Mesenchymal stem cell (in vitro differentiated cells and primary cell): ENCODE measurements at regions not wholly inside any gene's neighbourhood (a gene's known extent, or its start where the extent isn't known, plus 50 kb on each side); places are given as distances from the start of the nearest gene placed in this dataset.

Experiments used
- DNase-seq: peaks from one replicate; pipeline ENCODE4 v3.0.0-alpha.2; 2013
- H2AFZ ChIP-seq: one replicate; pipeline ENCODE4 v1.6.1; 2013; ENCODE audit warnings: low read depth, mild to moderate bottlenecking, control low read depth, inconsistent platforms, low read length, moderate library complexity
- H2AK5ac ChIP-seq: 2 replicates; pipeline ENCODE4 v1.6.1; 2013; ENCODE audit warnings: low read length, moderate library complexity, mild to moderate bottlenecking, inconsistent platforms; ENCODE audit not compliant: severe bottlenecking
- H2BK120ac ChIP-seq: one replicate; pipeline ENCODE4 v1.6.1; 2013; ENCODE audit warnings: low read depth, mild to moderate bottlenecking, inconsistent platforms, low read length, moderate library complexity
- H2BK12ac ChIP-seq, 2 experiments: one replicate each; pipeline ENCODE4 v1.6.1; 2013; ENCODE audit warnings: inconsistent platforms in 2 of 2, low read length in 2 of 2, mild to moderate bottlenecking in 2 of 2, moderate library complexity in 2 of 2, control low read depth in 1 of 2
- H2BK15ac ChIP-seq: one replicate; pipeline ENCODE4 v1.6.1; 2013; ENCODE audit warnings: mild to moderate bottlenecking, low read depth, inconsistent platforms; ENCODE audit not compliant: poor library complexity, severe bottlenecking
- H2BK5ac ChIP-seq: 2 replicates; pipeline ENCODE4 v1.6.1; 2013; ENCODE audit warnings: low read depth, mild to moderate bottlenecking, low read length, control low read depth, inconsistent platforms; ENCODE audit not compliant: poor library complexity, severe bottlenecking
- H3K14ac ChIP-seq, 2 experiments: one replicate each; pipeline ENCODE4 v1.6.1; 2013; ENCODE audit warnings: inconsistent platforms in 2 of 2, low read length in 2 of 2, control low read depth in 1 of 2, mild to moderate bottlenecking in 1 of 2, moderate library complexity in 1 of 2
- H3K18ac ChIP-seq, 2 experiments: one replicate each; pipeline ENCODE4 v1.6.1; 2013; ENCODE audit warnings: inconsistent platforms in 2 of 2, low read length in 2 of 2, control low read depth in 1 of 2, low read depth in 1 of 2, mild to moderate bottlenecking in 1 of 2
- H3K23ac ChIP-seq, 2 experiments: one replicate each; pipeline ENCODE4 v1.6.1; 2013; ENCODE audit warnings: inconsistent platforms in 2 of 2, low read length in 2 of 2, mild to moderate bottlenecking in 2 of 2, moderate library complexity in 2 of 2, control low read depth in 1 of 2
- H3K27ac ChIP-seq: 2 replicates; pipeline ENCODE4 v1.5.1; 2013; ENCODE audit warnings: mild to moderate bottlenecking, moderate library complexity, low read length, control low read depth, inconsistent platforms; ENCODE audit not compliant: poor library complexity, severe bottlenecking
- H3K27me3 ChIP-seq, 2 experiments: 2 replicates each; pipeline versions ENCODE4 v1.6.1 to v1.7.0; 2013; ENCODE audit warnings: low read length in 2 of 2, mild to moderate bottlenecking in 2 of 2, moderate library complexity in 2 of 2, control low read depth in 1 of 2, inconsistent platforms in 1 of 2; ENCODE audit not compliant: control insufficient read depth in 1 of 2, insufficient read depth in 1 of 2
- H3K36me3 ChIP-seq, 2 experiments: 2 replicates each; pipeline versions ENCODE4 v1.6.1 to v1.7.0; 2013; ENCODE audit warnings: low read length in 2 of 2, control low read depth in 1 of 2, inconsistent platforms in 1 of 2, low read depth in 1 of 2, mild to moderate bottlenecking in 1 of 2; ENCODE audit not compliant: insufficient read depth in 2 of 2, control insufficient read depth in 1 of 2
- H3K4ac ChIP-seq, 2 experiments: one replicate each; pipeline ENCODE4 v1.6.1; 2013; ENCODE audit warnings: inconsistent platforms in 2 of 2, low read length in 2 of 2, mild to moderate bottlenecking in 2 of 2, moderate library complexity in 2 of 2, control low read depth in 1 of 2, low read depth in 1 of 2
- H3K4me1 ChIP-seq: 2 replicates; pipeline ENCODE4 v1.6.1; 2013; ENCODE audit warnings: low read depth, low read length, control low read depth; ENCODE audit not compliant: control insufficient read depth, insufficient read depth
- H3K4me2 ChIP-seq: 2 replicates; pipeline ENCODE4 v1.6.1; 2013; ENCODE audit warnings: low read length, mild to moderate bottlenecking, inconsistent platforms; ENCODE audit not compliant: poor library complexity, severe bottlenecking
- H3K4me3 ChIP-seq, 2 experiments: 2 replicates each; pipeline versions ENCODE4 v1.5.1 to v1.7.0; 2013; ENCODE audit warnings: low read length in 2 of 2, mild to moderate bottlenecking in 2 of 2, control low read depth in 1 of 2, low read depth in 1 of 2; ENCODE audit not compliant: insufficient read depth in 1 of 2
- H3K79me1 ChIP-seq: replicated peaks from 2 replicates; pipeline ENCODE4 v1.6.1; 2013; ENCODE audit warnings: mild to moderate bottlenecking, control low read depth, low read length, inconsistent platforms; ENCODE audit not compliant: poor library complexity, severe bottlenecking
- H3K9ac ChIP-seq: 2 replicates; pipeline ENCODE4 v1.7.0; 2013; ENCODE audit warnings: mild to moderate bottlenecking, low read length, moderate library complexity
- H3K9me3 ChIP-seq: 2 replicates; pipeline ENCODE4 v1.7.0; 2013; ENCODE audit warnings: mild to moderate bottlenecking, low read length; ENCODE audit not compliant: control insufficient read depth
- H4K8ac ChIP-seq: one replicate; pipeline ENCODE4 v1.6.1; 2013; ENCODE audit warnings: inconsistent platforms, mild to moderate bottlenecking, low read length, moderate library complexity
- H4K91ac ChIP-seq: one replicate; pipeline ENCODE4 v1.6.1; 2013; ENCODE audit warnings: mild to moderate bottlenecking, low read length, inconsistent platforms
- WGBS: methylation state at CpG from one replicate; pipeline ENCODE4 v1.1.7; 2013; ENCODE audit warnings: mixed read lengths; 5-methylcytosine and 5-hydroxymethylcytosine counted together

DNA sequence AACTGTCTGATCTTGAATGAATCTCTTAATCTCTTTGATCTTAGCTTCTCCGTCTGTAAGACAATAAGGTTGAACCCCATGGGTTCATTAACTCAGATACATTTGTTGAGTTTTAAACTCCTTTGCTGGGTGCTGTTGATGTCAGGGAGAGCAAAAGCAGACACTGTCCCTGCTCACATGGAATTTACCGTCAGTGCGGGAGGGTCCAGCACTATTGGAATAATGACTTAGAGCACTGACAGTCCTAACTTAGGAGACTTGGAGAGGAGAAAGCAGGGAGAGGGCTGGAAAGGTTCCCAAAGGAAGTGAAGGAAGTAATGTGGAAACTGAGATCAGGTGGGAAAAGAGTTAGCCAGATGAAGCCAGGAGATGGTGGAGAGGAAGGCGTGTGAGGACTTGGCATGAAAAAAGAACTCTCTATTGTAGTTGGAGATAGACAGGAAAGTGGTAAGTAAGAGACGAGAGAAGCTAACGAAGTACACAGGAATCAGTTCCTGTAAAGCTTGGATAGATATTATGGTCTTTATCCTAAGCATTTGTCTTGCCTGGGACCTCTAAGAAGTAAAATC, 141.4 kb upstream of the SERTAD2 start:
- Histone ChIP-seq H4K91ac (no peak overlapping the region), H2AK5ac (peak overlapping the region; percentile 85), H3K27me3 (no peaks in the 10 kb centered on the region), H3K9ac (no peak overlapping the region), H3K14ac (no peak overlapping the region), H2BK5ac (no peak overlapping the region), H2BK15ac (no peak overlapping the region), H3K4ac (no peak overlapping the region), H2AFZ (no peak overlapping the region), H3K4me3 (no peak overlapping the region), H2BK12ac (no peak overlapping the region), H3K27ac (no peak overlapping the region), H3K79me1 (no peaks in the 10 kb centered on the region), H3K4me1 (peaks cover 11% of the 10 kb centered on the region), H3K23ac (no peak overlapping the region), H3K36me3 (no peaks in the 10 kb centered on the region), H3K4me2 (no peak overlapping the region), H2BK120ac (no peak overlapping the region), H4K8ac (no peak overlapping the region), H3K9me3 (no peaks in the 10 kb centered on the region), H3K18ac (no peak overlapping the region)
- DNase-seq, result no peak
- 64% methylated on average over 6 of the region's 6 CpGs for WGBS

DNA sequence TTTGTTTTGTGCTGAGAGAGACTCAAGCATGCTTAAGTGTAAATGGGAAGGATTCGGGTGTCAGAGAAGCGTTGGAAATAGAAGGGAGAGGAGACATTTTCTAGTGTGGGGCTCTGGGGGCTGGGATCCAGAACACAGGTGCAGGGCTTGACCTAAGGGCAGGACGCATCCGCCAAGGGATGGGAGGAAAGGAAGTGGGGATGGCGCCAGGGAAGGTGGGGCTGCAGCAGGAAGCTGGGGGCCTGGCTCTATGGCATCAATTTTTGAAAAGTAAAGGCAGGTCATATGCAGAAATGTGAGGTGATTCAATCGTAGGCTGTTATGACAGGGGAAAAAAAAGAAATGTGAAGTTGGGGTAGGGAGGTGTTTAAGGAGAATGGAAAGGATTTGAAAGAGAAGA, 143.2 kb upstream of the SERTAD2 start:
- Histone ChIP-seq H3K9ac (no peak overlapping the region), H2BK120ac (no peak overlapping the region), H2BK15ac (no peak overlapping the region), H3K4ac (no peak overlapping the region), H3K9me3 (no peaks in the 10 kb centered on the region), H3K4me1 (peaks cover 11% of the 10 kb centered on the region), H3K23ac (no peak overlapping the region), H3K27ac (no peak overlapping the region), H3K4me2 (no peak overlapping the region), H2BK12ac (no peak overlapping the region), H2AK5ac (no peak overlapping the region), H3K27me3 (no peaks in the 10 kb centered on the region), H3K14ac (no peak overlapping the region), H3K79me1 (no peaks in the 10 kb centered on the region), H2BK5ac (no peak overlapping the region), H4K91ac (no peak overlapping the region), H4K8ac (no peak overlapping the region), H2AFZ (no peak overlapping the region), H3K36me3 (no peaks in the 10 kb centered on the region), H3K18ac (no peak overlapping the region), H3K4me3 (no peak overlapping the region)
- 96% methylated on average over 6 of the region's 6 CpGs for WGBS
- DNase-seq, result no peak

DNA sequence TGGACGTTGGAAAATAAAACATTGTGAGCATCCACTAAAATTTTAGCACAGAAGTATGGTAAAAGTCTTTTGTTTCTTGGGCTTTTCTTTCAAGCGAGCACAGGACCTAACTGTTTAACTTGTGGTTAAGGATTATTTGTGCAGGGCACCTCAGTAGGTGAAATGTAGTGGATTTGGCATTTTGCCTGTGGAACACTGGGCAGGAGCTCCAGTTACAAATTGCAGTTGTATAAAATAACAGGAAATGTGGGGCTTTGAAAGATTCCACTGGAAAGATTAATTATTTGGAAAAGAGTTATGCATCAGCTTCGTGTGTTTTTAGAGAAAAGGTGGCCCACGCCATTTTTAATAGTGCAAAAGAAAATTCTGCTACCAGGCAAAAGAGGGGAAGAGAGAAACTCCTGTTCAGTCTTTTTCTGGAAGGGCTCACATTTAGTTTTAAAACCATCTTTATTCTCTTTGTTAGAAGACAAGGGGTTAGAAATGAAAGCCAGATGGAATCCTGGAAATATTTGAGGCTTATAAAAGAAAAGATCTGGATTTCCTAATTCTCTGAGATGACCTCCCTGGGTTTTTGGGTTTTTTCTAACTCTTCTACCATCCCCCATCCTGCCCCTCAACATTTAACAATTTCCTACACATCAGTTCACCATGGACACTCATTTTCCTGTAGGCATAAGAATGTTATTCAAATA, 144.3 kb upstream of the SERTAD2 start:
- Histone ChIP-seq H3K4me3 (no peak overlapping the region), H3K4ac (no peak overlapping the region), H3K36me3 (no peaks in the 10 kb centered on the region), H3K4me2 (no peak overlapping the region), H3K23ac (no peak overlapping the region), H2BK5ac (no peak overlapping the region), H3K9ac (peak overlapping the region; percentile 5), H3K4me1 (peaks cover 11% of the 10 kb centered on the region), H3K27me3 (no peaks in the 10 kb centered on the region), H2BK12ac (no peak overlapping the region), H2BK120ac (no peak overlapping the region), H3K14ac (no peak overlapping the region), H2AFZ (no peak overlapping the region), H2BK15ac (no peak overlapping the region), H4K8ac (no peak overlapping the region), H3K79me1 (no peaks in the 10 kb centered on the region), H2AK5ac (no peak overlapping the region), H3K27ac (peak overlapping the region; percentile 83), H4K91ac (no peak overlapping the region), H3K18ac (no peak overlapping the region), H3K9me3 (no peaks in the 10 kb centered on the region)
- WGBS, result 60% methylated on average over 4 of the region's 4 CpGs
- DNase-seq, result no peak

DNA sequence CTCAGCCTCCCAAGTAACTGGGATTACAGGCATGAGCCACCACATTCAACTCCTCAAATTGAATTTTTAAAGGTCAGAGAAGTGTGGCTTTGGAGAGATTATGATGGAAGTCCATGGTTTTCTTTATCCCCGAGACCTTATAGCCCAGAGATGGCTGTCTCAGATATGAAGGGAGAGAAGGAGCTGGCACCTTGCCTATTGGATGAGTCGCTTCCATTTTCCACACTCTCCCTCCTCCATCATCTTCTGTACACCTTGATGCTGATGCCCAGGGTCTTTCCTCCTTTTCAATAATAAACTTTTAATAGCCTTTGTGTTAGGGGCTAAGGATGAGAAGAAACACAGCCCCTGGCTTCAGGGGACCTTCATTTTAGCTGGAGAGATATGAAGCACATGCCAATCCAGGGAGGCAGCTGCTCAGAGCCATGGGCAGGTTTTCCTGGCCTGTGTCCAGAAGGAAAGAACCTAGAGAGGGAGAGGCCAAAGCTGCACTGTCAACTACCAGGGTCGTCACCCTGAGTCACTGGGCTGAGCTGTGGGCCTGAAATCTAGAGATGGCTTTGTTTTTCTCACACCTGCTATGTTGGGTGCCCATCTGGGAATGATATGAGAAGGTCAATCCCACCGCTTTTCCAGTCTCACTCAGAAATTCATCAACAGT, 146.0 kb upstream of the SERTAD2 start:
- DNase-seq, result no peak
- Histone ChIP-seq H3K14ac (no peak overlapping the region), H2BK120ac (no peak overlapping the region), H3K4me3 (no peak overlapping the region), H3K79me1 (no peaks in the 10 kb centered on the region), H3K23ac (peak overlapping the region in 1 of 2 experiments; percentile 9), H3K27ac (no peak overlapping the region), H2BK5ac (no peak overlapping the region), H4K8ac (no peak overlapping the region), H3K4me2 (no peak overlapping the region), H3K27me3 (no peaks in the 10 kb centered on the region), H3K18ac (no peak overlapping the region), H2BK15ac (peak overlapping the region; percentile 9), H3K4me1 (peaks cover 11% of the 10 kb centered on the region), H3K4ac (no peak overlapping the region), H2AFZ (no peak overlapping the region), H2BK12ac (no peak overlapping the region), H3K9me3 (no peaks in the 10 kb centered on the region), H2AK5ac (peak overlapping the region; percentile 87), H3K9ac (no peak overlapping the region), H3K36me3 (no peaks in the 10 kb centered on the region), H4K91ac (no peak overlapping the region)
- WGBS, result 78% methylated on average over 2 of the region's 4 CpGs
